PC-9 (cell line): ENCODE measurements at regions not wholly inside any gene's neighbourhood (a gene's known extent, or its start where the extent isn't known, plus 50 kb on each side); places are given as distances from the start of the nearest gene placed in this dataset.
A peak's percentile ranks its signal among the peaks of the same experiment; 100 is the strongest.

Source experiments
- BruUV-seq: library from RNA; stranded (reverse); fragments of 400-500 nt; replicated peaks from 2 replicates; lab custom pipeline; 2021; lab: Mats Ljungman, UMichigan
- CTCF ChIA-PET: fragments of 300-600 bp; sonication (Branson Sonifier 250); formaldehyde crosslinking; loops from one replicate; lab custom pipeline; 2022; ENCODE audit warnings: antibody characterized with exemption; lab: Charles Lee
- POLR2A ChIA-PET: fragments of 300-600 bp; sonication (Branson Sonifier 250); formaldehyde crosslinking; loops from one replicate; lab custom pipeline; 2022; ENCODE audit warnings: antibody characterized with exemption; ENCODE audit not compliant: unreplicated experiment; lab: Charles Lee
- DNase-seq, 2 experiments: peaks; one replicate each; pipeline versions ENCODE4 v3.0.0 to v3.0.0-alpha.2; 2015 to 2022; ENCODE audit warnings: mixed read lengths in 1 of 2
- H2AFZ ChIP-seq: fragments of 200-600 bp; sonication (generic); 2 replicates; pipeline ENCODE4 v1.8.1; 2017; ENCODE audit warnings: antibody characterized with exemption
- H3F3A ChIP-seq: fragments of 200-600 bp; sonication (generic); 2 replicates; pipeline ENCODE4 v1.8.1; 2017; ENCODE audit warnings: antibody characterized with exemption, mild to moderate bottlenecking, low read depth; ENCODE audit not compliant: insufficient read depth
- H3K27ac ChIP-seq: fragments of 200-600 bp; sonication (generic); 2 replicates; pipeline ENCODE4 v1.6.1; 2016; ENCODE audit warnings: mixed run types
- H3K27me3 ChIP-seq: fragments of 200-600 bp; sonication (generic); 2 replicates; pipeline ENCODE4 v1.6.1; 2016; ENCODE audit warnings: low read depth, mixed run types; ENCODE audit not compliant: insufficient read depth
- H3K36me3 ChIP-seq: fragments of 200-600 bp; sonication (generic); 2 replicates; pipeline ENCODE4 v1.6.1; 2016; ENCODE audit warnings: low read depth, mixed run types
- H3K4me1 ChIP-seq: fragments of 200-600 bp; sonication (generic); replicated peaks from 2 replicates; pipeline ENCODE4 v1.6.1; 2016; ENCODE audit warnings: mixed run types; ENCODE audit not compliant: insufficient read depth
- H3K4me2 ChIP-seq: fragments of 200-600 bp; sonication (generic); 2 replicates; pipeline ENCODE4 v1.6.1; 2017; ENCODE audit warnings: mixed run types
- H3K4me3 ChIP-seq: fragments of 200-600 bp; sonication (generic); 2 replicates; pipeline ENCODE4 v1.6.1; 2016; ENCODE audit warnings: mixed run types
- H3K79me2 ChIP-seq: fragments of 200-600 bp; sonication (generic); 2 replicates; pipeline ENCODE4 v1.6.1; 2017; ENCODE audit warnings: low read depth, mixed run types
- H3K9me2 ChIP-seq: fragments of 200-600 bp; sonication (generic); 2 replicates; pipeline ENCODE4 v1.8.1; 2017; ENCODE audit warnings: mild to moderate bottlenecking; ENCODE audit not compliant: insufficient read depth
- H3K9me3 ChIP-seq: fragments of 200-600 bp; sonication (generic); 2 replicates; pipeline ENCODE4 v1.8.1; 2016; ENCODE audit warnings: low read depth; ENCODE audit not compliant: insufficient read depth
- H4K20me1 ChIP-seq: fragments of 200-600 bp; sonication (generic); 2 replicates; pipeline ENCODE4 v1.8.1; 2017; ENCODE audit not compliant: insufficient read depth
- CTCF ChIP-seq: fragments of 200-600 bp; sonication (generic); conservative IDR thresholded peaks from 2 replicates; pipeline ENCODE4 v1.6.1; 2017; ENCODE audit warnings: mixed run types, antibody characterized with exemption, mild to moderate bottlenecking, moderate library complexity
- EZH2 ChIP-seq: fragments of 200-600 bp; sonication (generic); IDR thresholded peaks from 2 replicates; pipeline ENCODE4 v1.8.0; 2017; ENCODE audit warnings: antibody characterized with exemption, low read depth
- intact Hi-C: fragments of 100-400 bp; cut with micrococcal nuclease; formaldehyde crosslinking; loops from one replicate; pipeline ENCODE4 v1.10.0; 2022; ENCODE audit not compliant: unreplicated experiment

- no peaks in the 10 kb centered on the region for H3K4me1 ChIP-seq
- no peak overlapping the region for H3K27ac ChIP-seq
- intact Hi-C loops, result no loop called here
- no peaks in the 10 kb centered on the region for H3K27me3 ChIP-seq
- BruUV-seq, result no TSS peak
- CTCF ChIA-PET, result no interaction called here
- no peak for DNase-seq
- H3K79me2 ChIP-seq, result no peaks in the 10 kb centered on the region
- H3K4me3 ChIP-seq, result no peak overlapping the region
- H3K9me2 ChIP-seq, result no peaks in the 10 kb centered on the region; the same call in 1 of the 2 replicates
- H2AFZ ChIP-seq, result 0 out of 2 replicates have a peak overlapping the region, but pooled peaks have one; percentile 0
- no peaks in the 10 kb centered on the region for H3F3A ChIP-seq
- no peaks in the 10 kb centered on the region for H3K36me3 ChIP-seq
- H4K20me1 ChIP-seq, result no peaks in the 10 kb centered on the region
- no peaks in the 10 kb centered on the region for H3K9me3 ChIP-seq
- POLR2A ChIA-PET, result no interaction called here
- TF ChIP-seq CTCF (no peak), EZH2 (no peak)
- H3K4me2 ChIP-seq, result no peak overlapping the region
These were observed 163.2 kb downstream of the SNX7 start for GRCh38 chr1:98824736-98825135.

GRCh38 chr1:98827041-98827440, 165.5 kb downstream of the SNX7 start:
- Histone ChIP-seq H3K4me2 (no peak overlapping the region), H3K36me3 (no peaks in the 10 kb centered on the region), H3K9me3 (no peaks in the 10 kb centered on the region), H2AFZ (no peak overlapping the region; the same call in 1 of the 2 replicates), H3K9me2 (no peaks in the 10 kb centered on the region), H4K20me1 (no peaks in the 10 kb centered on the region), H3F3A (no peaks in the 10 kb centered on the region), H3K79me2 (no peaks in the 10 kb centered on the region), H3K27me3 (no peaks in the 10 kb centered on the region), H3K4me3 (no peak overlapping the region), H3K27ac (no peak overlapping the region), H3K4me1 (no peaks in the 10 kb centered on the region)
- DNase-seq, result no peak
- ChIA-PET POLR2A (no interaction called here), CTCF (no interaction called here)
- TF ChIP-seq CTCF (no peak), EZH2 (no peak)
- intact Hi-C loops, result no loop called here
- BruUV-seq, result no TSS peak

- no peak for DNase-seq
- Histone ChIP-seq H3F3A (no peaks in the 10 kb centered on the region), H3K9me3 (no peaks in the 10 kb centered on the region), H3K4me1 (no peaks in the 10 kb centered on the region), H3K4me3 (no peak overlapping the region), H4K20me1 (no peaks in the 10 kb centered on the region), H3K4me2 (no peak overlapping the region), H3K79me2 (no peaks in the 10 kb centered on the region), H3K27ac (no peak overlapping the region), H3K36me3 (no peaks in the 10 kb centered on the region), H3K27me3 (no peaks in the 10 kb centered on the region), H3K9me2 (peaks cover 4% of the 10 kb centered on the region; the same call in 1 of the 2 replicates), H2AFZ (no peak overlapping the region)
- CTCF ChIA-PET, result no interaction called here
- POLR2A ChIA-PET, result no interaction called here
- TF ChIP-seq EZH2 (no peak), CTCF (no peak)
- BruUV-seq, result no TSS peak
- intact Hi-C loops, result no loop called here
These were observed 164.8 kb downstream of the PLPPR5 start for GRCh38 chr1:98839840-98840239.
